ENCODE measurements at regions not wholly inside any gene's neighbourhood (a gene's known extent, or its start where the extent isn't known, plus 50 kb on each side); places are given as distances from the start of the nearest gene placed in this dataset.

- DNase-seq (no peak), ATAC-seq (no peak)
- Mint-ChIP-seq H3K4me1 (no peaks in the 10 kb centered on the region), H3K36me3 (no peaks in the 10 kb centered on the region), H3K9me3 (no peaks in the 10 kb centered on the region), H3K4me3 (no peak overlapping the region), H3K27me3 (ENCODE audit: low read depth in 2 of 2) (peaks cover 0 to 7% of the 10 kb centered on the region in 2 donors), H3K27ac (no peak overlapping the region)
- TF ChIP-seq CTCF (IDR thresholded peaks at IDR 0.05), result no peak
- H3K36me3 ChIP-seq (ENCODE audit: control insufficient read depth, insufficient read depth, low read length), result no peaks in the 10 kb centered on the region
- no peaks in the 10 kb centered on the region for H3K27me3 ChIP-seq (ENCODE audit: control insufficient read depth, insufficient read depth, low read length)
- peaks cover 4% of the 10 kb centered on the region for H3K9me3 ChIP-seq (ENCODE audit: control insufficient read depth, insufficient read depth, low read length)
- H3K4me1 ChIP-seq (ENCODE audit: control insufficient read depth, insufficient read depth, low read length), result no peaks in the 10 kb centered on the region
- no peak overlapping the region for H3K4me3 ChIP-seq (ENCODE audit: low read length)
- intact Hi-C loops (cut with micrococcal nuclease), result no loop called here
- 36% methylated on average over 1 of the region's 2 CpGs for WGBS (ENCODE audit: insufficient coverage)
- no peak overlapping the region for H3K27ac ChIP-seq (ENCODE audit: low read length)
Observed at GRCh38 chr11:112812729-112813128, 148.5 kb upstream of the NCAM1 start.

- WGBS (ENCODE audit: insufficient coverage), result 99% methylated on average over 3 of the region's 4 CpGs
- intact Hi-C loops (cut with micrococcal nuclease), result no loop called here
- no peaks in the 10 kb centered on the region for H3K27me3 ChIP-seq (ENCODE audit: control insufficient read depth, insufficient read depth, low read length)
- H3K9me3 ChIP-seq (ENCODE audit: control insufficient read depth, insufficient read depth, low read length), result peaks cover 4% of the 10 kb centered on the region
- no peaks in the 10 kb centered on the region for H3K9me3 Mint-ChIP-seq
- no peaks in the 10 kb centered on the region for H3K36me3 Mint-ChIP-seq
- H3K4me1 Mint-ChIP-seq, result no peaks in the 10 kb centered on the region
- H3K27me3 Mint-ChIP-seq (ENCODE audit: low read depth in 2 of 2), result peaks cover 0 to 9% of the 10 kb centered on the region in 2 donors
- no peaks in the 10 kb centered on the region for H3K36me3 ChIP-seq (ENCODE audit: control insufficient read depth, insufficient read depth, low read length)
- no peak for TF ChIP-seq CTCF (IDR thresholded peaks at IDR 0.05)
- H3K4me3 ChIP-seq (ENCODE audit: low read length), result no peak overlapping the region
- H3K4me1 ChIP-seq (ENCODE audit: control insufficient read depth, insufficient read depth, low read length), result no peaks in the 10 kb centered on the region
- ATAC-seq (no peak), DNase-seq (no peak)
- no peak overlapping the region for H3K4me3 Mint-ChIP-seq
- H3K27ac ChIP-seq (ENCODE audit: low read length), result no peak overlapping the region
- no peak overlapping the region for H3K27ac Mint-ChIP-seq
Observed at GRCh38 chr11:112814168-112814567, 147.1 kb upstream of the NCAM1 start.

- H3K4me1 Mint-ChIP-seq, result no peaks in the 10 kb centered on the region
- ATAC-seq, result no peak
- Histone ChIP-seq H3K27ac (ENCODE audit: low read length) (no peak overlapping the region), H3K9me3 (ENCODE audit: control insufficient read depth, insufficient read depth, low read length) (no peaks in the 10 kb centered on the region), H3K36me3 (ENCODE audit: control insufficient read depth, insufficient read depth, low read length) (no peaks in the 10 kb centered on the region), H3K4me3 (ENCODE audit: low read length) (no peak overlapping the region), H3K27me3 (ENCODE audit: control insufficient read depth, insufficient read depth, low read length) (no peaks in the 10 kb centered on the region), H3K4me1 (ENCODE audit: control insufficient read depth, insufficient read depth, low read length) (no peaks in the 10 kb centered on the region)
- WGBS (ENCODE audit: insufficient coverage), result 67% methylated on average over 3 of the region's 3 CpGs
- intact Hi-C loops (cut with micrococcal nuclease), result no loop called here
- no peak overlapping the region for H3K4me3 Mint-ChIP-seq
- H3K27ac Mint-ChIP-seq, result no peak overlapping the region
- H3K9me3 Mint-ChIP-seq, result no peaks in the 10 kb centered on the region
- TF ChIP-seq CTCF (IDR thresholded peaks at IDR 0.05), result no peak
- no peaks in the 10 kb centered on the region for H3K36me3 Mint-ChIP-seq
- H3K27me3 Mint-ChIP-seq (ENCODE audit: low read depth in 2 of 2), result peaks cover 0 to 9% of the 10 kb centered on the region in 2 donors
- no peak for DNase-seq
Observed at GRCh38 chr11:112817376-112817775, 143.8 kb upstream of the NCAM1 start.

- TF ChIP-seq CTCF (IDR thresholded peaks at IDR 0.05), result no peak
- intact Hi-C loops (cut with micrococcal nuclease), result no loop called here
- H3K27me3 Mint-ChIP-seq (ENCODE audit: low read depth in 2 of 2), result peaks cover 9 to 12% of the 10 kb centered on the region in 2 donors
- no peak overlapping the region for H3K4me3 ChIP-seq (ENCODE audit: low read length)
- H3K36me3 ChIP-seq (ENCODE audit: control insufficient read depth, insufficient read depth, low read length), result no peaks in the 10 kb centered on the region
- no peaks in the 10 kb centered on the region for H3K27me3 ChIP-seq (ENCODE audit: control insufficient read depth, insufficient read depth, low read length)
- 39% methylated on average over 3 of the region's 3 CpGs for WGBS (ENCODE audit: insufficient coverage)
- H3K9me3 Mint-ChIP-seq, result no peaks in the 10 kb centered on the region
- no peak overlapping the region for H3K4me3 Mint-ChIP-seq
- DNase-seq (no peak), ATAC-seq (no peak)
- no peak overlapping the region for H3K27ac ChIP-seq (ENCODE audit: low read length)
- H3K9me3 ChIP-seq (ENCODE audit: control insufficient read depth, insufficient read depth, low read length), result no peaks in the 10 kb centered on the region
- no peaks in the 10 kb centered on the region for H3K4me1 Mint-ChIP-seq
- H3K4me1 ChIP-seq (ENCODE audit: control insufficient read depth, insufficient read depth, low read length), result no peaks in the 10 kb centered on the region
- no peaks in the 10 kb centered on the region for H3K36me3 Mint-ChIP-seq
- H3K27ac Mint-ChIP-seq, result no peak overlapping the region
Observed at GRCh38 chr11:112822478-112823274, 138.5 kb upstream of the NCAM1 start.

Data from natural killer cell (primary cell).